Natural killer cell (primary cell): ENCODE measurements at regions not wholly inside any gene's neighbourhood (a gene's known extent, or its start where the extent isn't known, plus 50 kb on each side); places are given as distances from the start of the nearest gene placed in this dataset.

Experiments
- ATAC-seq, 3 donors: fragments of 150-1000 bp in 2 of 3; fragments of 200-7000 bp in 1 of 3; cut with Tn5 transposase; 1 replicate in 1 of 3; 2 replicates in 2 of 3; pipeline ENCODE4 v1.10.0; 2021; ENCODE audit warnings: mild to moderate bottlenecking in 2 of 3, moderate library complexity in 2 of 3
- DNase-seq, 2 donors: peaks; one replicate each; pipeline versions ENCODE4 v3.0.0 to v3.0.0-alpha.2; 2013 to 2021; ENCODE audit warnings: mixed read lengths in 1 of 2
- H3K27ac ChIP-seq: one replicate; pipeline ENCODE4 v1.5.1; 2013; ENCODE audit warnings: mild to moderate bottlenecking, low read length
- H3K27me3 ChIP-seq: one replicate; pipeline ENCODE4 v1.6.1; 2013; ENCODE audit warnings: low read length; ENCODE audit not compliant: control insufficient read depth, insufficient read depth
- H3K36me3 ChIP-seq: one replicate; pipeline ENCODE4 v1.6.1; 2013; ENCODE audit warnings: low read length; ENCODE audit not compliant: control insufficient read depth, insufficient read depth
- H3K4me1 ChIP-seq: one replicate; pipeline ENCODE4 v1.6.1; 2013; ENCODE audit warnings: low read length; ENCODE audit not compliant: control insufficient read depth, insufficient read depth
- H3K4me3 ChIP-seq: one replicate; pipeline ENCODE4 v1.5.1; 2013; ENCODE audit warnings: low read length
- H3K9me3 ChIP-seq: one replicate; pipeline ENCODE4 v1.6.1; 2013; ENCODE audit warnings: low read length; ENCODE audit not compliant: control insufficient read depth, insufficient read depth
- H3K27ac Mint-ChIP-seq, 2 donors: one replicate each; pipeline ENCODE4 v1.8.0; 2022; ENCODE audit warnings: mild to moderate bottlenecking in 2 of 2, mixed read lengths in 2 of 2, moderate library complexity in 1 of 2
- H3K27me3 Mint-ChIP-seq, 2 donors: one replicate each; pipeline ENCODE4 v1.8.0; 2022; ENCODE audit warnings: low read depth in 2 of 2, mixed read lengths in 2 of 2
- H3K36me3 Mint-ChIP-seq: one replicate; pipeline ENCODE4 v1.8.0; 2022; ENCODE audit warnings: mixed read lengths
- H3K4me1 Mint-ChIP-seq, 2 donors: one replicate each; pipeline ENCODE4 v1.8.0; 2022; ENCODE audit warnings: mixed read lengths in 2 of 2
- H3K4me3 Mint-ChIP-seq: one replicate; pipeline ENCODE4 v1.8.0; 2022; ENCODE audit warnings: mild to moderate bottlenecking, moderate library complexity, mixed read lengths
- H3K9me3 Mint-ChIP-seq, 2 donors: one replicate each; pipeline ENCODE4 v1.8.0; 2022; ENCODE audit warnings: mixed read lengths in 2 of 2
- WGBS: methylation state at CpG from one replicate; pipeline ENCODE4 v1.1.7; 2013; ENCODE audit warnings: missing lambda C conversion rate; ENCODE audit not compliant: insufficient coverage; 5-methylcytosine and 5-hydroxymethylcytosine counted together
- intact Hi-C: fragments of 100-400 bp; cut with micrococcal nuclease; formaldehyde crosslinking; loops from one replicate; pipeline ENCODE4 v1.14.2; 2022
- TF ChIP-seq, protein P1 (sequence below): fragments of 200-600 bp; IDR thresholded peaks from one replicate; pipeline ENCODE4 v1.8.0; 2022; ENCODE audit warnings: antibody characterized with exemption

DNA sequence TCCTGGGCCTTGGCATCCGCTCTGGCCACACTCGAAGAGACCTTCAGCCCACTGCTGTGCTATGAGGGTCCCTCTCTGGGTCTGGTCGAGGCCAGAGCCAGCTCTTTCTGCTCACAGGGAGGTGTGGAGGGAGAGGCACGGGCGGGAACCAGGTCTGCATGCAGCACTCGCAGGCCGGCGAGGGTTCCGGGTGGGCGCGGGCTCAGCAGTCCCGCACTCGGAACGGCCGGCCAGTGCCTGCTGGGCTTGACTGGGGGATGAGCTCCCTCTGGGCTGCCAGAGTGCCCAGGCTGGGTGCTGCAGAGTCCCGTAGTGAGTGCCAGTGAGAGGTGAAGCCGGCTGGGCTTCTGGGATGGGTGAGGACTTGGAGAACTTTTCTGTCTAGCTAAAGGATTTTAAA lies 882.7 kb downstream of the XPNPEP1 start:
- Histone ChIP-seq H3K4me1 (no peaks in the 10 kb centered on the region), H3K9me3 (peaks cover 10% of the 10 kb centered on the region), H3K4me3 (no peak overlapping the region), H3K27me3 (no peaks in the 10 kb centered on the region), H3K36me3 (no peaks in the 10 kb centered on the region), H3K27ac (no peak overlapping the region)
- TF ChIP-seq, protein P1, sequence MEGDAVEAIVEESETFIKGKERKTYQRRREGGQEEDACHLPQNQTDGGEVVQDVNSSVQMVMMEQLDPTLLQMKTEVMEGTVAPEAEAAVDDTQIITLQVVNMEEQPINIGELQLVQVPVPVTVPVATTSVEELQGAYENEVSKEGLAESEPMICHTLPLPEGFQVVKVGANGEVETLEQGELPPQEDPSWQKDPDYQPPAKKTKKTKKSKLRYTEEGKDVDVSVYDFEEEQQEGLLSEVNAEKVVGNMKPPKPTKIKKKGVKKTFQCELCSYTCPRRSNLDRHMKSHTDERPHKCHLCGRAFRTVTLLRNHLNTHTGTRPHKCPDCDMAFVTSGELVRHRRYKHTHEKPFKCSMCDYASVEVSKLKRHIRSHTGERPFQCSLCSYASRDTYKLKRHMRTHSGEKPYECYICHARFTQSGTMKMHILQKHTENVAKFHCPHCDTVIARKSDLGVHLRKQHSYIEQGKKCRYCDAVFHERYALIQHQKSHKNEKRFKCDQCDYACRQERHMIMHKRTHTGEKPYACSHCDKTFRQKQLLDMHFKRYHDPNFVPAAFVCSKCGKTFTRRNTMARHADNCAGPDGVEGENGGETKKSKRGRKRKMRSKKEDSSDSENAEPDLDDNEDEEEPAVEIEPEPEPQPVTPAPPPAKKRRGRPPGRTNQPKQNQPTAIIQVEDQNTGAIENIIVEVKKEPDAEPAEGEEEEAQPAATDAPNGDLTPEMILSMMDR = no peak
- no peaks in the 10 kb centered on the region for H3K27me3 Mint-ChIP-seq
- no peak overlapping the region for H3K4me3 Mint-ChIP-seq
- WGBS = 88% methylated on average over 17 of the region's 17 CpGs
- DNase-seq = no peak
- peaks cover 7% of the 10 kb centered on the region in 2 donors for H3K9me3 Mint-ChIP-seq
- ATAC-seq = no peak
- no peaks in the 10 kb centered on the region for H3K36me3 Mint-ChIP-seq
- intact Hi-C loops = no loop called here
- no peaks in the 10 kb centered on the region for H3K4me1 Mint-ChIP-seq
- no peak overlapping the region for H3K27ac Mint-ChIP-seq

DNA sequence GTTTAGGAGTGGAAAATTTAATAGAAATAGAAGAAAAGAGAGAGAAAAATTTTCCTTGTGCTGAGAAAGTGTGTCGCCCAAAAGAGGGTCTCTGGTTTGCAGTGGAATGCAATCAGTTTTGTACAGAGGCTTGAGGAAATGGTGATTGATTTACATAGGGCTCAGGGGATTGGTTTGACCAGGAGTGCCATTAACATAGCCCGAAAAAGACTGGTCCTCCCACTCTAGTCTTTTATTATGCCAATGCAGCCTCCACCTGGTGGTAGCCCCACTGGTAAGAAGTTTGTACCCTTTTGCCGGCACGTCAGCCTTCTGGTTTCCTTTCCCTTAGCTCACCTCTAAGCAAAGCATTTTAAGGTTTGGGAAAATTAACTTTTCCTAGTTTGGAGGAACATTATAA lies 885.3 kb downstream of the XPNPEP1 start:
- 81% methylated on average over 3 of the region's 4 CpGs for WGBS
- Histone ChIP-seq H3K36me3 (no peaks in the 10 kb centered on the region), H3K27ac (no peak overlapping the region), H3K27me3 (no peaks in the 10 kb centered on the region), H3K4me1 (no peaks in the 10 kb centered on the region), H3K9me3 (peaks cover 10% of the 10 kb centered on the region), H3K4me3 (no peak overlapping the region)
- TF ChIP-seq, protein P1 = no peak
- Mint-ChIP-seq H3K4me1 (no peaks in the 10 kb centered on the region), H3K36me3 (no peaks in the 10 kb centered on the region), H3K27ac (no peak overlapping the region), H3K9me3 (peaks cover 7 to 11% of the 10 kb centered on the region in 2 donors), H3K4me3 (no peak overlapping the region), H3K27me3 (no peaks in the 10 kb centered on the region)
- intact Hi-C loops = no loop called here
- ATAC-seq (no peak), DNase-seq (no peak)

DNA sequence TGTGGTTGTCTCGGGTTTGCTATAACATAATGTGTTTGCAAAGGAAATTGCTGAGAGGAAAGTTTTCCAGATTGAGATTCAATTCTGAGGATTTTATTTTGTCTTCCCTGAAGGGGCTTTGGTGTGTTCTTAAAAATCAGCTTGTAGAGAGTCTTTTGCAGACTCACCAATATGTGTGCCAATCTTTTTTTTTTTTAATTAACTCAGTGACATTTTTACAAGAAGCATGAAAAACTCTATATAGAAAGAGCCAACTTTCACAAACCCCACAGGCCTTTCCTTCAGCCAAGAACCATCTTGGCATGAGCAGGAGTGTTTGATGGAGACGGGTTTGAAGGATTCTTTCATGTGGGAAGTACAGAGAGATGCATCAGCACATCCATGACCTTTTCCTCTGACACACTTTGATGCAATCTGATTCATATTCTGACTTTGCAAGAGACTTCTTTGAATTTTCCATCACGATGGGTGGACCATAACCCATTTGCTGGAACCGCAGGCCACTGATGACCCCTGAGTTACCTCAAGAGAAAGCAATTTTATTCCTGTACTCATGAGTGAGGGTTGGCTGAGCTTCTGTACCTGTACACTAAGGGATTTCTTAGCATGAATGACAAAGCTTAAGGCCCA lies 892.6 kb downstream of the XPNPEP1 start:
- Histone ChIP-seq H3K27ac (no peak overlapping the region), H3K4me1 (no peaks in the 10 kb centered on the region), H3K27me3 (no peaks in the 10 kb centered on the region), H3K36me3 (no peaks in the 10 kb centered on the region), H3K9me3 (no peaks in the 10 kb centered on the region), H3K4me3 (no peak overlapping the region)
- no peak for ATAC-seq
- H3K27me3 Mint-ChIP-seq = no peaks in the 10 kb centered on the region
- TF ChIP-seq, protein P1 = no peak
- H3K36me3 Mint-ChIP-seq = no peaks in the 10 kb centered on the region
- intact Hi-C loops = no loop called here
- DNase-seq = no peak
- H3K9me3 Mint-ChIP-seq = peaks cover 10 to 11% of the 10 kb centered on the region in 2 donors
- H3K4me1 Mint-ChIP-seq = no peaks in the 10 kb centered on the region
- no peak overlapping the region for H3K27ac Mint-ChIP-seq
- WGBS = 59% methylated on average over 3 of the region's 4 CpGs
- H3K4me3 Mint-ChIP-seq = no peak overlapping the region

- Histone ChIP-seq H3K4me1 (no peaks in the 10 kb centered on the region), H3K27ac (no peak overlapping the region), H3K36me3 (no peaks in the 10 kb centered on the region), H3K27me3 (no peaks in the 10 kb centered on the region), H3K9me3 (no peaks in the 10 kb centered on the region), H3K4me3 (no peak overlapping the region)
- H3K4me3 Mint-ChIP-seq = no peak overlapping the region
- ATAC-seq (no peak), DNase-seq (no peak)
- H3K36me3 Mint-ChIP-seq = no peaks in the 10 kb centered on the region
- H3K9me3 Mint-ChIP-seq = peaks cover 10 to 13% of the 10 kb centered on the region in 2 donors
- no peaks in the 10 kb centered on the region for H3K4me1 Mint-ChIP-seq
- no peak overlapping the region for H3K27ac Mint-ChIP-seq
- intact Hi-C loops = no loop called here
- TF ChIP-seq, protein P1 = no peak
- H3K27me3 Mint-ChIP-seq = no peaks in the 10 kb centered on the region
- WGBS = 82% methylated on average over 4 of the region's 4 CpGs
These were observed 893.4 kb downstream of the XPNPEP1 start for GRCh38 chr10:109029870-109030269.
